ENCODE measurements at regions not wholly inside any gene's neighbourhood (a gene's known extent, or its start where the extent isn't known, plus 50 kb on each side); places are given as distances from the start of the nearest gene placed in this dataset.
"Not testable (repeated sequence)": the region's sequence is repeated elsewhere in the genome, so short reads cannot be mapped to it uniquely, and the experiment has no call there.

- DNase-seq, result no peak
Observed at GRCh38 chr2:174697255-174697654, 67.0 kb downstream of the CHRNA1 start.

- DNase-seq, result no peak
Observed at GRCh38 chr2:174694920-174695319, 69.4 kb downstream of the CHRNA1 start.

- no peak for DNase-seq
Observed at GRCh38 chr2:174694196-174694878, 69.9 kb downstream of the CHRNA1 start.

DNA sequence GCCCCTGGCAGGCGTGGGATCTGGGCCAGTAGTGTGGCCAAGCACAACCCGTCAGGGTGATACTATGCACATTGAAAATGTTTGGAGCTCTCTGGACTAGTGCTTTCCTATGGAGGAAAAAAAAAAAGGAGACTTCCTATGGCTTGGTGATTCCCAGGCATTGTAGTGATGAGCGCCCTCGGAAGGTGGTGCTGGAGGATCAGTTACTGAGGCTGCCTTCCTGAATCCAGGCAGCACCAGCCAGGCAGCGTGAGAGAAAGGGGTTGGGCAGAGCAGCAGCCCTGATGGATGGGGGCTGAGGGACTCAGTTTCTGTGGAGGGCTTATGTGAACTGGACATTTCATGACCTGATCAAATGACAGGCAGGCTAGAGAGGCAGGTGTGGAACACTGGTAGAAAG, 70.9 kb downstream of the CHRNA1 start:
- DNase-seq, result no peak

- no peak for DNase-seq
Observed at GRCh38 chr2:174692256-174692919, 71.9 kb downstream of the CHRNA1 start.

GRCh38 chr2:174691201-174691779, 73.0 kb downstream of the CHRNA1 start:
- no peak for DNase-seq

- DNase-seq, result no peak
Observed at GRCh38 chr2:174690026-174690425, 74.2 kb downstream of the CHRNA1 start.

DNA sequence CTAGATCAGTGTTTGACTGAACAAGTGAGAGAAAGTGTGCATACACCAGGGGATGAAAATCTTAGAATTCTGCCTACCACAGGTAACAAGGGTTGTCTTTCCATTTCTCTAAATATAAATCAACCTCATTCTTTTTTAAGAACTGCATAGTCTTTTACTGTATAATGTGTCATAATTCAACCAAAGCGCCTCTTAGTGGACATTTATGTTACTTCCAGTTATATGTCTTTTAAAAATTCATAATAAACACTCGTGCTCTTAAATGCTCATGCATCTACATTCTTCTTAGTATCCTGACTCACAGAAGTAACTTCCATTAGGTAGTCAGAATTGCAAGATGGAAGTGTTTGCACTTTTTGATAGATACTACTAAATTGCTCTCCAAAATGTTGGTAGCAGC, 76.2 kb downstream of the CHRNA1 start:
- DNase-seq, result no peak

- DNase-seq, result no peak
Observed at GRCh38 chr2:174686430-174686829, 77.8 kb downstream of the CHRNA1 start.

DNA sequence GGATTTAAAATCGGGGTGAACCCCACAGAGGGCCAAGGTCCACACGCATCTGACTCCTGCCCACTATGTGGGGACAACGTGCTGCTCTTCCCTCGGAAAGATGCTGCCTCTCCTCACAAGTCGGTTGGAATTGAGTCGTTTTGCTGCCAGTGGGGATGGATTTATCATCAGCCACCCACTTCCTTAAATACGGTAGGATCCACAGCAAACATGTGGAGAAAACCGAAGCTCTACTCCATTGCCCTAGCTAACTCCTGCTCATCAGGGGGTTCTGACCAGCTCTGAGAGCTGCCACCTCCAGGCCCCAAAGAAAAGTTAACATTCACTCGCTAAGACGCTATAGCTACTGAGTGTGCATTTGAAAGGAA, 80.9 kb downstream of the CHRNA1 start:
- no peak for DNase-seq

DNA sequence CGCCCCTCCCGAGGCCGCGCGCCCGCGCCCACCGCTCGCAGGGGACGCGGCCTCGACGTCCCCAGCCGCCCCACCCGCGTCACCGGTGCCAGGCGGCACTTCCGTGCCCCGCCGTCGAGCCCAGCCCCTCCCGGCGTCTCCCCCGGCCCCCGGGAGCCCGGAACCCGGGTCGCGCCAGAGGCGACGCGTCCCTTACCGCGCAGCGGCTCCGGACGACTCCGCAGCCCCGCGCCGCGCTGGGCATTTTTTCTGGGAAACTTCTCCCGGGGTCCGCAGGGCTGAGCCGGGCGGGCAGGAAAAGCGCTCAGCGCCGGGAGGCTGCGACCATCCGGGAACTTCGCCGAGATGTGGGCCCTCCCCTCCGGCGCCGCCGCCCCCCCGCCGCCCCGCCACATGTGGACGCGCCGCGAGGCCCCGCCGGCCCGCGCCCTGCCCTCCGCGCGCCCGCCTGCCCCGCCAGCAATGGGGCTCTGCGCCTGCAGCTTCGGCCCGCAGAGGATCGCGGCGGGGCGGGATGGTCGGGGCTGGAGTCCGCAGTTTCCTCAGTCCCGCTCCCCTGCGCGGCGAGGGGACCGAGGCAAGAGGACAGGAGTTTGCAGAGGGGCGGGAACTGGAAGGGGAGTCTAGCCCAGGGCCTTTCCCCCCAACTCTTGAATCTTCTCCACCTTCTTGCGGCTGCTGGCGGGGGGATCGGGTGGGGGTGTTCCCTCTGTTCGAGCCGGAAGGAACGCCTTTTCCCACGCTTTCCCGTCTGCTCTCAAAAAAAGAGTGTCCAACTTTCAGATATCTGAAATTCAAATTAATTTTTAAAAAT, 81.5 kb downstream of the CHRNA1 start:
- peak; percentile 64 for DNase-seq

GRCh38 chr2:174682007-174682577, 82.2 kb downstream of the CHRNA1 start:
- DNase-seq, result peak; percentile 34

DNA sequence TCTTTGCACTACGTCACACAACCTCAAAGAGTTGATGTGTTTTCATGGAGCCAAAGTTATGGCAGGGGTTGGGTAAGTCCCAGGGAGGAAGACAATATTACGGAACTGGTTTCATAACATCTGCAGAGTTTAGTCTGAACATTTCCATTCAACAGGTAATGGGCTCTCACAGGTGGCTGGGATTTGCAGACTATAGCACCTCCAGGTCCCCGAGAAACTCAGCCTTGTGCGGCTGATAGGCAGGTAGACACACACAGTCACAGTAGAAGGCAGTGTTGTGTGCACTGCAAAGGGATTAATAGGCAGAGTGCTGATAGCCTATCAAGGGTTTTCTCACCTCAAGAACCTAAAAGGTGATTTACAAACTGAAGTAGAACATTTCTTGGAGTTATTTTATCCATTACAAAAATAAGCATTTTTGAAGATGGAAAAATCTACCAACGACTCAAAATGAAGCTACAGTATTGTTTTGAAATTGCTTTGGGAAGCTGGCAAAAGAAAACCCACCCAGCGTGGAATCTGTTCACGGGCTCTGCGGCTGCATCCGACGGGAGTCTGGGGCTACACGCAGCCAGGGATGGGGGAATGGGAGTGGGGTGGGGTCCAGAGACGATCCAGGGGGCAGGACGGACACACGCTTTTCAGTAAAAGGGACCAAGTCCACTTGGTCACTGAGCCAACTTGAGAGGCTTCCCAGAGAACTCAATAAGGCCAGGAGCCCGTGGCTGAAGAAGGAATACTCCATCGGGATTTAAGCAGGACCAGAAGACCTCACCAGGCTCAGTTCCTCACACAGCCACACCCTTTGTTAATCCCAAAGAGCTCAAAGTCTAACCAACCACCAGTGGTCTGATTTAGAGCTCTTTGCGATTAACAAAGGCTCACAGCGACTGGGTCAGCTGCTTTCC, 82.9 kb downstream of the CHRNA1 start:
- DNase-seq, result no peak

DNA sequence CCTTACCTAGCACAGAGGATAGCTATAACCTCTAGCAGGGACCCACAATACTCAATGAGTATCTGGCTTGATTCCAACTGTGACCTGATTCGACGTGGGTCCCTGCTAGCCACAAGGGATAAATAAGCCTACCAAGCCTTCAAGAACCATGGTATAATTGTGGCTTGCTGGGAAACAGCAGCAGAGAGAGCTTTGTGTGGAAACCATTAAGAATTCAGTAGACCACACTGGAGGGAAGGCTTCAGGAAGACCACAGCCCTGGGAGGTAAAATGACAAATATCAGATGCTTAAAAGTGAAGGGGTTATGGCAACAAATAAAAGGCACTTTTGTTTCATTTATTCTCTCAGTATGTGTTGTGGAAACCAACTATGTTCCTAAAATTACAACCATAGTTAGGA, 82.6 kb upstream of the WIPF1 start:
- no peak for DNase-seq

DNA sequence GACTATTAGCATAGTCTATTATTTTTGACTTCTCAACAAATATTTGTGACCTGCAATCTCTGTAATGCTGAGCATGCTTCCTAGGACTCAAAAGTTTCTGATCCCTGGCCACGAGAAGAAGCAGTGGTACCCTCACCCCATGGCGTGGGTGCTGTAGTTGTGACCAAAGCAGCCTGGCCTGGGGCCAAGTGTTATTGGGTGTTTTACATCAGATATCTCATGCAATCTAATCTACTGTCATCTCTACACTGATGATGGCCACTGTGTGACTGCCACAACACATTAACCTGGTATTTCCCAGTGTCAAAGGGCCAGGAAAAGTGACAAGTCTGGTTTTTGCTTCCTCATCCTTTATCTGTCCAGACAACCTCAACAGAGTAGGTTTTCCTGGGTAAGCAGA, 80.8 kb upstream of the WIPF1 start:
- no peak for DNase-seq

DNA sequence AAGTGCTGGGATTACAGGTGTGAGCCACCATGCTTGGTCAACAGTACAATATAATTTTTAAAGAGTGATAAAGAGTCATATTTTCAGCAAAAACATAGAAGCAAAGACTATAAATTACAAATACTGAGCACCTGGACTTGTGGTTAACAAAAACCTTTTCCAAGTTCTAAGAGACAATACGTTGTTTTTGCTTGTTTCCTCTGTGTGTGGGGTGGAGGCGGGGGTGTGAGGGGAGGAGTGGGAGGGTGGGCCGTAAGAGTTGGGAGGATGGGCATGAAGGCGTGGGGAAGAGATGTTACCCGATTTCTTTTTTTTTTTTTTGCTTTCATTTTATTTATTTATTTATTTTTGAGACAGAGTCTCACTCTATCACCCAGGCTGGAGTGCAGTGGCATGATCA, 78.0 kb upstream of the WIPF1 start:
- DNase-seq, result no peak

DNA sequence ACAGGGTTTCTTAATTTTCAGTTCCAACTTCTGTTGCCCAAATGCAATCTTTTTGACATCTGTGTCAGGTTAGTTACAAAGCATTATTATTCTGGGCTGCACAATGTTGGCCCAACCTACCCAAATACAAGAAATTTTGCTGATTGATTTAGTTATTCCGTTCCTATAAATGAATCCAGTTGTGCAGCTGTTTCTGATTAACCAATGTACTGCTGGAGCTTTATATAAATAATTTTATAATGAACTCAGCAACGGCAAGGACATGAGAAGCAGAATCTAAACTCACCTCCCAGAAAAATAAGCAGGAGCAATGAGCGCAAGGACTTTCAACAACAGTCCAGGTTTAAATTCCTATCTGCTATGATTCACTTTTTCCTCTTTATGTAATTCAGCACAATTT, 76.3 kb upstream of the WIPF1 start:
- DNase-seq, result no peak

DNA sequence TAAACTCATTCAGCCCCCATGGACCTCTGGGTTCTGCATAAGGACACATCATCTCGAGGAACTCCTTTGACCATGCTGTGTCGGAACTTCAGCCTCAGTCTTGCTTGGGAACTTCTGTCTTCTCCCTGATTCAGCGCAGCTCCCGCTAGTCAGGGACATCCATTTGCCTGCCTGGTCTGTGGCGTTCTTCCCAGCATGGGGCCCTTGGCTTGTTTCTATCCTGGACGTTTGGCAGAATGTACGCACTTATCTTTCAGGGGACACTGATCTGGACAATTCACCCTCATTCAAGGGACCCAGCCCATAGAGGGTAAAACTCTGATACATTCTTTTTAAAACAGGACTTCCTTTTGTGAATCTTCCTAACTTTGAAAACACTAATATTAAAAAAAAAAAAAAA, 75.8 kb upstream of the WIPF1 start:
- DNase-seq, result no peak

- DNase-seq, result not testable (repeated sequence)
Observed at GRCh38 chr2:174671532-174671931, 73.9 kb upstream of the WIPF1 start.

- no peak for DNase-seq
Observed at GRCh38 chr2:174670446-174670845, 72.8 kb upstream of the WIPF1 start.

DNA sequence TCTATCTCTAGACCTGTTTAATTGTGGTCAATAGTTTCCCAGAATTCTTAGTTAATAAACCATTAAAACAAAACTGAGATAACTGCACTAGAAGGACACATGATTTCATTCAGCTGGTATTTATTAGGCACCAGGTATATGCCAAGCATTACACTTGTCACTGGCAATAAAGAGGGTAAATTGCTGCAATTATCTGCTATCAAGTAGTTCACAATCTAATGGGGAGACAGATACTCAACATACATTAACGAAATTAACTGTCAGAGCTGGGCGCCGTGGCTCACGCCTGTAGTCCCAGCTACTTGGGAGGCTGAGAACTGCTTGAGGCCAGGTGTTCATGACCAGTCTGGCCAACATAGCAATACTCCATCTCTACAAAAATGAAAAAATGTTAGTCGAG, 71.7 kb upstream of the WIPF1 start:
- DNase-seq, result no peak

DNA sequence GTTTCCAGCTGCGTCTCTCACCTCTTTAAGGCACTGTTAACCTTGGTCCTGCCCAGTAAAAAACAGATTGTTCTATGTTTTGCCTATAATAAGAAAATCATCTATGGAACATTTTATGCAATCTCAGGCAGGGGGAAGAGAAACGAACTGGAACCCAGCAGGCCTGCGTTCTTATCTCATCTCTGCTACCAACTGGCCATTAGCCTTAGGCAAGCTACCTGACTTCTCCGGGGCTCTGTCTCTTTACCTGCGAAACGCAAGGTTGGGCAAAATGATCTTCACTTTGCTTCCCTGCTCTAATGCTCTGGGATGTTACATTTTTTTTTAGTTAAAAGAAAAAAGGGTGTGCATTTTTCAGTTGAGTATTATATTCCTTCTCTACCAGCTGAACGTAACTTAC, 70.5 kb upstream of the WIPF1 start:
- DNase-seq, result no peak

All from activated gamma-delta T cell (primary cell).